Peyer's patch (tissue), 4 donors: ENCODE measurements at regions not wholly inside any gene's neighbourhood (a gene's known extent, or its start where the extent isn't known, plus 50 kb on each side); places are given as distances from the start of the nearest gene placed in this dataset.

Experiments used
- CTCF ChIP-seq, 6 experiments: fragments of 450-650 bp in 4 of 6; fragments of 200-600 bp in 2 of 6; sonication (generic) in 1 of 6; IDR thresholded peaks; one replicate each; pipeline ENCODE4 v1.5.1; 2017 to 2019; ENCODE audit warnings: antibody characterized with exemption in 6 of 6, mild to moderate bottlenecking in 3 of 6, moderate library complexity in 1 of 6
- POLR2A ChIP-seq, 2 donors: fragments of 450-650 bp; IDR thresholded peaks; one replicate each; pipeline ENCODE4 v1.5.1; 2017; ENCODE audit warnings: antibody characterized with exemption in 2 of 2, mild to moderate bottlenecking in 2 of 2, moderate library complexity in 2 of 2

DNA sequence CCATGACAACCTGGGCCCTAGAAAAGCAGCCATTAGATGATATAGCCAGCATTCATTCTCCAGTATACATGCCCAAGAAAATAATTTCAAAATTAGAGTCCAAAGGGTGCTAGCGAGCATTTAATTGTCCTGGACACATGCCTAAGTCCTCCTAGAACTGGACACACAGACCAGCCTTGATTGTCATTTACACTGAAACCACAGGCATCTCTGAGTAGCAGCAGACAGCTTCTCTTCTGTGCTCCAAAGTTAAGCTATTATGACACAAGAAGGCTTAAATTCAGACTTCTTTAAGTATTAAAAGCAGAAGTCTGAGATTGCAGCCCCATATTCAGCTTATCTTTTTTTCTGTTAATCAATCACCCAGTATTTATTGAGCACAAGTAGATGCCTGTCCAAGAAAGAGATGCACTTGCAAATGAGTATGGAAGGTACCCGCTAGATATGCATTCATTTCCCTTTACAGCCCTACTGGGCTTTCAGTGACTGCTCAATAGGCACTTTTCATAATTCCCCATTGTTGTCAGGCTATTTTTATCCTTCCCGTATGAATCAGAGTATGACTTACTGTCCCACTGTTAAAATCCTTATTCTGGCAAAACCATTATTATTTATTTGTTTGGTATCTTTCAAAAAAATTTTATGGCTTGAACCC is 374.1 kb downstream of the FBXW7 start:
- no peak for TF ChIP-seq CTCF (IDR thresholded peaks at IDR 0.05)
- no peak for TF ChIP-seq POLR2A (IDR thresholded peaks at IDR 0.05)
